Ishikawa (cell line): ENCODE measurements at regions not wholly inside any gene's neighbourhood (a gene's known extent, or its start where the extent isn't known, plus 50 kb on each side); places are given as distances from the start of the nearest gene placed in this dataset.

Experiments used
- CEBPB ChIP-seq: IDR thresholded peaks from 2 replicates; pipeline ENCODE4 v1.6.1; 2012
- CREB1 ChIP-seq: IDR thresholded peaks from 2 replicates; pipeline ENCODE4 v1.6.1; 2012; ENCODE audit warnings: low read depth
- EGR1 ChIP-seq: IDR thresholded peaks from 2 replicates; pipeline ENCODE4 v1.6.1; 2012
- EP300 ChIP-seq: IDR thresholded peaks from 2 replicates; pipeline ENCODE4 v1.6.1; 2012; ENCODE audit warnings: borderline replicate concordance
- FOXM1 ChIP-seq: IDR thresholded peaks from 2 replicates; pipeline ENCODE4 v1.6.1; 2012; ENCODE audit warnings: low read depth, borderline replicate concordance
- NFIC ChIP-seq: IDR thresholded peaks from 2 replicates; pipeline ENCODE4 v1.6.1; 2012
- RAD21 ChIP-seq: IDR thresholded peaks from 2 replicates; pipeline ENCODE4 v1.6.1; 2012; ENCODE audit warnings: low read depth
- TAF1 ChIP-seq: IDR thresholded peaks from 2 replicates; pipeline ENCODE4 v1.6.1; 2012; ENCODE audit warnings: low read depth, mild to moderate bottlenecking
- TCF12 ChIP-seq: IDR thresholded peaks from 2 replicates; pipeline ENCODE4 v1.6.1; 2012; ENCODE audit warnings: low read depth
- TEAD4 ChIP-seq: IDR thresholded peaks from 2 replicates; pipeline ENCODE4 v1.6.1; 2012
- YY1 ChIP-seq: IDR thresholded peaks from 2 replicates; pipeline ENCODE4 v1.6.1; 2012; ENCODE audit warnings: low read depth
- ZBTB7A ChIP-seq: IDR thresholded peaks from 2 replicates; pipeline ENCODE4 v1.6.1; 2012; ENCODE audit warnings: low read depth
- TF ChIP-seq, protein P1 (sequence below): IDR thresholded peaks from 2 replicates; pipeline ENCODE4 v1.6.1; 2012; ENCODE audit warnings: low read depth, mild to moderate bottlenecking
- TF ChIP-seq, protein P2 (sequence below): IDR thresholded peaks from 2 replicates; pipeline ENCODE4 v1.6.1; 2012
- TF ChIP-seq, protein P3 (sequence below): IDR thresholded peaks from 2 replicates; pipeline ENCODE4 v1.6.1; 2012

- no peak for TF ChIP-seq NFIC
- TF ChIP-seq TEAD4: no peak
- no peak for TF ChIP-seq CREB1
- TF ChIP-seq, protein P1, sequence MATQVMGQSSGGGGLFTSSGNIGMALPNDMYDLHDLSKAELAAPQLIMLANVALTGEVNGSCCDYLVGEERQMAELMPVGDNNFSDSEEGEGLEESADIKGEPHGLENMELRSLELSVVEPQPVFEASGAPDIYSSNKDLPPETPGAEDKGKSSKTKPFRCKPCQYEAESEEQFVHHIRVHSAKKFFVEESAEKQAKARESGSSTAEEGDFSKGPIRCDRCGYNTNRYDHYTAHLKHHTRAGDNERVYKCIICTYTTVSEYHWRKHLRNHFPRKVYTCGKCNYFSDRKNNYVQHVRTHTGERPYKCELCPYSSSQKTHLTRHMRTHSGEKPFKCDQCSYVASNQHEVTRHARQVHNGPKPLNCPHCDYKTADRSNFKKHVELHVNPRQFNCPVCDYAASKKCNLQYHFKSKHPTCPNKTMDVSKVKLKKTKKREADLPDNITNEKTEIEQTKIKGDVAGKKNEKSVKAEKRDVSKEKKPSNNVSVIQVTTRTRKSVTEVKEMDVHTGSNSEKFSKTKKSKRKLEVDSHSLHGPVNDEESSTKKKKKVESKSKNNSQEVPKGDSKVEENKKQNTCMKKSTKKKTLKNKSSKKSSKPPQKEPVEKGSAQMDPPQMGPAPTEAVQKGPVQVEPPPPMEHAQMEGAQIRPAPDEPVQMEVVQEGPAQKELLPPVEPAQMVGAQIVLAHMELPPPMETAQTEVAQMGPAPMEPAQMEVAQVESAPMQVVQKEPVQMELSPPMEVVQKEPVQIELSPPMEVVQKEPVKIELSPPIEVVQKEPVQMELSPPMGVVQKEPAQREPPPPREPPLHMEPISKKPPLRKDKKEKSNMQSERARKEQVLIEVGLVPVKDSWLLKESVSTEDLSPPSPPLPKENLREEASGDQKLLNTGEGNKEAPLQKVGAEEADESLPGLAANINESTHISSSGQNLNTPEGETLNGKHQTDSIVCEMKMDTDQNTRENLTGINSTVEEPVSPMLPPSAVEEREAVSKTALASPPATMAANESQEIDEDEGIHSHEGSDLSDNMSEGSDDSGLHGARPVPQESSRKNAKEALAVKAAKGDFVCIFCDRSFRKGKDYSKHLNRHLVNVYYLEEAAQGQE: no peak
- TF ChIP-seq, protein P2, sequence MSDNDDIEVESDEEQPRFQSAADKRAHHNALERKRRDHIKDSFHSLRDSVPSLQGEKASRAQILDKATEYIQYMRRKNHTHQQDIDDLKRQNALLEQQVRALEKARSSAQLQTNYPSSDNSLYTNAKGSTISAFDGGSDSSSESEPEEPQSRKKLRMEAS: no peak
- no peak for TF ChIP-seq EGR1
- no peak for TF ChIP-seq RAD21
- TF ChIP-seq, protein P3, sequence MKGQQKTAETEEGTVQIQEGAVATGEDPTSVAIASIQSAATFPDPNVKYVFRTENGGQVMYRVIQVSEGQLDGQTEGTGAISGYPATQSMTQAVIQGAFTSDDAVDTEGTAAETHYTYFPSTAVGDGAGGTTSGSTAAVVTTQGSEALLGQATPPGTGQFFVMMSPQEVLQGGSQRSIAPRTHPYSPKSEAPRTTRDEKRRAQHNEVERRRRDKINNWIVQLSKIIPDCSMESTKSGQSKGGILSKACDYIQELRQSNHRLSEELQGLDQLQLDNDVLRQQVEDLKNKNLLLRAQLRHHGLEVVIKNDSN: no peak
- no peak for TF ChIP-seq YY1
- no peak for TF ChIP-seq FOXM1
- no peak for TF ChIP-seq TCF12
- no peak for TF ChIP-seq EP300
- no peak for TF ChIP-seq TAF1
- TF ChIP-seq CEBPB: no peak
- no peak for TF ChIP-seq ZBTB7A
Observed at GRCh38 chr6:122558080-122558479, 52.1 kb upstream of the PKIB start.
